GM12864 (cell line): ENCODE measurements at regions not wholly inside any gene's neighbourhood (a gene's known extent, or its start where the extent isn't known, plus 50 kb on each side); places are given as distances from the start of the nearest gene placed in this dataset.

ENCODE experiments used
- DNase-seq: peaks from one replicate; pipeline ENCODE4 v3.0.0-alpha.2; 2011; ENCODE audit warnings: low read depth
- H3K4me3 ChIP-seq: 2 replicates; pipeline ENCODE4 v1.5.1; 2011; ENCODE audit warnings: mild to moderate bottlenecking, low read depth, low read length, control low read depth
- TF ChIP-seq, protein P1 (sequence below): IDR thresholded peaks from 2 replicates; pipeline ENCODE4 v1.5.1; 2011; ENCODE audit warnings: low read depth, mild to moderate bottlenecking, moderate library complexity, low read length, control low read depth, inconsistent platforms; ENCODE audit errors: missing control alignments

DNA sequence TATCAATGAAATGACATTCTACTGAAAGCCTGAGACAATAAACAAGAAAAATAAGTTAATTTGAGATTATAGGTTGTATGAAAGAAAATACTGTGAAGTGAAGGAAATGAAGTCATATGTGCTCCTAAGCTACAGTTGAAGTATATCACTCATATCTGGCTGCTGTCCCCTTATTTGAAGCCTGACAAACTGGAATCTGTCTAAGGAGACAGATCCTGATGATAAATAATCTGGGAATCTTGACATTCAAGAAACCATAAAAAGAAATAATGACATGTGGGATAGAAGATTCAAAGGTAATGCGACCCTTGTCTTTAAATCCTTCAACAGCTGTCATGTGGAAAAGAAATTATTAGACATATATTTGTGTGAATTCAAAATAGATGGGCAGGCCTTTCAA lies 424.5 kb upstream of the LMCD1 start:
- TF ChIP-seq, protein P1, sequence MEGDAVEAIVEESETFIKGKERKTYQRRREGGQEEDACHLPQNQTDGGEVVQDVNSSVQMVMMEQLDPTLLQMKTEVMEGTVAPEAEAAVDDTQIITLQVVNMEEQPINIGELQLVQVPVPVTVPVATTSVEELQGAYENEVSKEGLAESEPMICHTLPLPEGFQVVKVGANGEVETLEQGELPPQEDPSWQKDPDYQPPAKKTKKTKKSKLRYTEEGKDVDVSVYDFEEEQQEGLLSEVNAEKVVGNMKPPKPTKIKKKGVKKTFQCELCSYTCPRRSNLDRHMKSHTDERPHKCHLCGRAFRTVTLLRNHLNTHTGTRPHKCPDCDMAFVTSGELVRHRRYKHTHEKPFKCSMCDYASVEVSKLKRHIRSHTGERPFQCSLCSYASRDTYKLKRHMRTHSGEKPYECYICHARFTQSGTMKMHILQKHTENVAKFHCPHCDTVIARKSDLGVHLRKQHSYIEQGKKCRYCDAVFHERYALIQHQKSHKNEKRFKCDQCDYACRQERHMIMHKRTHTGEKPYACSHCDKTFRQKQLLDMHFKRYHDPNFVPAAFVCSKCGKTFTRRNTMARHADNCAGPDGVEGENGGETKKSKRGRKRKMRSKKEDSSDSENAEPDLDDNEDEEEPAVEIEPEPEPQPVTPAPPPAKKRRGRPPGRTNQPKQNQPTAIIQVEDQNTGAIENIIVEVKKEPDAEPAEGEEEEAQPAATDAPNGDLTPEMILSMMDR, result no peak
- no peak overlapping the region for H3K4me3 ChIP-seq
- no peak for DNase-seq

DNA sequence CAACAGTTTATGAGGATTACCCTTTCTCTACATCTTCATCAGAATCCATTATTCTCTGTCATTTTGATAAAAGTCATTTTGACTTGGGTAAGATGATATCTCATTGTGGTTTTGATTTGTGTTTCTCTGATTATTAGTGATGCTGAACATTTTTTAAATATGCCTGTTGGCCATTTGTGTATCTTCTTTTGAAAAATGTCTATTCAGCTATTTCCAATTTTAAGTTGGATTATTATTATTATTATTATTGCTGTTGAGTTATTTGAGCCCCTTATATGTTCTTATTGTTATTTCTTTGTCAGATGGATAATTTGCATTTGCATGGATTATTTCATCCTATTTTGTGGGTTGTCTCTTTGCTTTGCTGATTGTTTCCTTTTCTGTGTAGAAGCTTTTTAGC lies 421.2 kb upstream of the LMCD1 start:
- no peak for DNase-seq
- TF ChIP-seq, protein P1, result no peak
- H3K4me3 ChIP-seq, result no peak overlapping the region

DNA sequence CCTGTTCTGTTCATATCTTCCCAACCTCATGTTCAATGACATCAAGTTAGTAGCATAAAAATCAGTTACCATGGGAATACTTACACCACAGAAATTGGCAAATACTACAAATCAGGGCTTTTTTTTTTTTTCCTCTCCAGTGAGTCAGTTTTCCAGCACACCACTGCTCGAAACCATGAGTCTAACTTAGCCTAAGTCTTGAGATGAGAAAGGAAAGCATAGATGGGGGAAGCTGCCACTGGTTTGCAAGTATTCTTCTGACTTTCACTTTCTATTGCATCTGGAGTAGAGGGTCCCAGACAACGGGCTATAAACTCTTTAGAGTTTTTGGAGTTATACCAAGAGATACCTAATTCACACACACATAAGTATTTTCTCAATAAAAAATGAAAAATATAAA lies 416.1 kb upstream of the LMCD1 start:
- TF ChIP-seq, protein P1, result no peak
- H3K4me3 ChIP-seq, result no peak overlapping the region
- no peak for DNase-seq

DNA sequence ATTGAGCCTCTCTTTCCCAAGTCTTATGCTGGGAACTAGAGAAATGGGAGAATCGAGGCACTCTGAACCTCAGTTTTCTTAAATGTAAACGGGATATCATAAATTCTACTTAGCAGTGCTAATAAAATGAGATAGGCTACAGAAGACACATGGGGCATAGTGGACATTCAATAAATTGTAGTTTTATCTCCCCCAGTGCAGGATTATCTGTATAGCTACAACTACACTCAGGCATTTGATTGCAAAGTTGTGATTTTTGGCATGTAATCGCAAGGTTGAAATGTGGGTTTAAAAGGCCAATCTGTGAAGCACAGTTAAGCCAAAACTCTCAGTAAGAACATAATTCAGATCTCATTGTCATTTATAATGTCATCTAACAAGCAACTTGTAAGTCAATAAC lies 413.7 kb upstream of the LMCD1 start:
- H3K4me3 ChIP-seq, result no peak overlapping the region
- no peak for DNase-seq
- TF ChIP-seq, protein P1, result no peak

DNA sequence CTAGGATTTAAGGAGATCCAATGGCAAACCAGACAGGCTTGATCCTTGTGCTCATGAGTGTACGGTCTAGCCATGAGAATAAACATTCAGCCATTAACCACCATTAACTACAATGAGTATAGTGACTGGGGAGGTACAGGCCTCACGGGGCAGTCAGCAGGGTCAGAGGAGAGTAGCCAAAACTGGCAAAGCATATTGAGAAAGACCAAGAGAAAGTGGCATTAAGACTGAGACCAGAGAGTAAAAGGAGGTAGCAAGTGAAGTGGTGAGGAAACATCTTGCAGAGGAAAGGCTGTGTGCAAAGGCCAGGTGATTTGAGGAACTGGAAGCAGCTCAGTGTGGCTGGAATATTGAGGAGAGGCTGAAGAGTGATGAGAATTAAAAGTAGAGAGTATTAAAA lies 407.2 kb upstream of the LMCD1 start:
- TF ChIP-seq, protein P1, result no peak
- DNase-seq, result no peak
- no peak overlapping the region for H3K4me3 ChIP-seq

DNA sequence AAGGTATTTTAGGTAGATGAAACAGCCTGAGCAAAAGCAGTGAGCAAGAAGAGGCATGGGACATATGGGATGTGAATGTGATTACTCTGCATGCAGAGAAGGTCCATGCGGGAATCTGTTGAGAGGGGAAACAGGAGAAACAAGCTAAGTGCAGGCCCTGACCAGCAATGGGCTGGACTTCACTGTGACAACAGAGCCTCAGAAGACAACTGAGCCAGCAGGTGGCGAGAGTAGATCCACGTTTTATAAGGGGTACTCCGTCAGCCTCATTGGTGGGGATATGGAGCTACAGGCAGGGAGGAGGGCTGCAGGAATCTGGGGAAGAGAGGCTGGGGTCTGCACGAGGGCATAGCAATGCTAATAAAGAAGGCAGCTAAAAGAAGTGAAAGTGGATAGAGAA lies 405.9 kb upstream of the LMCD1 start:
- TF ChIP-seq, protein P1, result no peak
- DNase-seq, result no peak
- H3K4me3 ChIP-seq, result no peak overlapping the region

DNA sequence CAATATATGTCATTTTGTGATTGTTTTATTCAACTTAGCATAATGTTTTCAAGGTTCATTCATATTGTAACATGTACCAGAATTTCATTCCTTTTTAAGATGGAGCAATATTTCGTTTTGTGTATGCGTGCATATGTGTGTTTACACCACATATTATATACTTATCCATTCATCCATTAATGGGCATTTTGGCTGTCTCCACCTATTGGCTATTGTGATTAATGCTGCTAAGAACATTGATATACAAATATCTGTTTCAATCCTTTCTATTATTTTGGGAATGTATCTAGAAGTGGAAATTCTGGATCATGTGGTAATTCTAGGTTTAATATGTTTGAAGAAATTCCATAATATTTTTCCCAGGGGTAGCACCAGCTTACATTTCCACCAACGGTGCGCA lies 403.9 kb upstream of the LMCD1 start:
- DNase-seq, result no peak
- no peak overlapping the region for H3K4me3 ChIP-seq
- TF ChIP-seq, protein P1, result no peak
